ENCODE measurements at regions not wholly inside any gene's neighbourhood (a gene's known extent, or its start where the extent isn't known, plus 50 kb on each side); places are given as distances from the start of the nearest gene placed in this dataset.

DNA sequence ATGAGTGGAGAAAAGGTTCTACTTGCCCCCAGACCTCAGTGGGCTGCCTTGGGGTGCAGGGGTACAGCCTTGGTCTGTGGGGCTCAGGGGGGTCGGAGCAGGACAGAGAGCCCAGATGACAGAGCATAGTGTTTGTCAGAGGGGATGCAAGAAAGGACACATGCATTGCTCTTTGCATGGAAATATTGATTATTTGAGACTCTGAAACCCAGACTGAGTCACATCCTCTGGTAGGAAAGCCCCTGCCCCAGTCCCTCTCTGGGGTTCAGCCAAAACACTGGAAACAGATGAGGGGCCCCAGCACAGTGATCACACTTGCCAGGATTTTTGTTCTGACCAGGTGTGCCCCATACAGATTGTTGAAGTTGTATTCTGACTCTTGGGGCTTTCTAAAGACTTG is 1094.4 kb downstream of the BCL11B start:
- TF ChIP-seq RAD21 (IDR thresholded peaks at IDR 0.05; ENCODE audit: low read depth) (no peak), TAF1 (IDR thresholded peaks at IDR 0.05; ENCODE audit: low read depth) (no peak), CREB1 (IDR thresholded peaks at IDR 0.05; ENCODE audit: low read depth) (no peak), EGR1 (IDR thresholded peaks at IDR 0.05) (no peak), YY1 (IDR thresholded peaks at IDR 0.05; ENCODE audit: low read depth) (no peak), CEBPB (IDR thresholded peaks at IDR 0.05) (no peak)
- TF ChIP-seq, protein P1, sequence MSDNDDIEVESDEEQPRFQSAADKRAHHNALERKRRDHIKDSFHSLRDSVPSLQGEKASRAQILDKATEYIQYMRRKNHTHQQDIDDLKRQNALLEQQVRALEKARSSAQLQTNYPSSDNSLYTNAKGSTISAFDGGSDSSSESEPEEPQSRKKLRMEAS (IDR thresholded peaks at IDR 0.05): no peak
- TF ChIP-seq, protein P2, sequence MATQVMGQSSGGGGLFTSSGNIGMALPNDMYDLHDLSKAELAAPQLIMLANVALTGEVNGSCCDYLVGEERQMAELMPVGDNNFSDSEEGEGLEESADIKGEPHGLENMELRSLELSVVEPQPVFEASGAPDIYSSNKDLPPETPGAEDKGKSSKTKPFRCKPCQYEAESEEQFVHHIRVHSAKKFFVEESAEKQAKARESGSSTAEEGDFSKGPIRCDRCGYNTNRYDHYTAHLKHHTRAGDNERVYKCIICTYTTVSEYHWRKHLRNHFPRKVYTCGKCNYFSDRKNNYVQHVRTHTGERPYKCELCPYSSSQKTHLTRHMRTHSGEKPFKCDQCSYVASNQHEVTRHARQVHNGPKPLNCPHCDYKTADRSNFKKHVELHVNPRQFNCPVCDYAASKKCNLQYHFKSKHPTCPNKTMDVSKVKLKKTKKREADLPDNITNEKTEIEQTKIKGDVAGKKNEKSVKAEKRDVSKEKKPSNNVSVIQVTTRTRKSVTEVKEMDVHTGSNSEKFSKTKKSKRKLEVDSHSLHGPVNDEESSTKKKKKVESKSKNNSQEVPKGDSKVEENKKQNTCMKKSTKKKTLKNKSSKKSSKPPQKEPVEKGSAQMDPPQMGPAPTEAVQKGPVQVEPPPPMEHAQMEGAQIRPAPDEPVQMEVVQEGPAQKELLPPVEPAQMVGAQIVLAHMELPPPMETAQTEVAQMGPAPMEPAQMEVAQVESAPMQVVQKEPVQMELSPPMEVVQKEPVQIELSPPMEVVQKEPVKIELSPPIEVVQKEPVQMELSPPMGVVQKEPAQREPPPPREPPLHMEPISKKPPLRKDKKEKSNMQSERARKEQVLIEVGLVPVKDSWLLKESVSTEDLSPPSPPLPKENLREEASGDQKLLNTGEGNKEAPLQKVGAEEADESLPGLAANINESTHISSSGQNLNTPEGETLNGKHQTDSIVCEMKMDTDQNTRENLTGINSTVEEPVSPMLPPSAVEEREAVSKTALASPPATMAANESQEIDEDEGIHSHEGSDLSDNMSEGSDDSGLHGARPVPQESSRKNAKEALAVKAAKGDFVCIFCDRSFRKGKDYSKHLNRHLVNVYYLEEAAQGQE (IDR thresholded peaks at IDR 0.05; ENCODE audit: low read depth): no peak
- TF ChIP-seq, protein P3, sequence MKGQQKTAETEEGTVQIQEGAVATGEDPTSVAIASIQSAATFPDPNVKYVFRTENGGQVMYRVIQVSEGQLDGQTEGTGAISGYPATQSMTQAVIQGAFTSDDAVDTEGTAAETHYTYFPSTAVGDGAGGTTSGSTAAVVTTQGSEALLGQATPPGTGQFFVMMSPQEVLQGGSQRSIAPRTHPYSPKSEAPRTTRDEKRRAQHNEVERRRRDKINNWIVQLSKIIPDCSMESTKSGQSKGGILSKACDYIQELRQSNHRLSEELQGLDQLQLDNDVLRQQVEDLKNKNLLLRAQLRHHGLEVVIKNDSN (IDR thresholded peaks at IDR 0.05): no peak
